Endothelial cell of umbilical vein (primary cell): ENCODE measurements at regions not wholly inside any gene's neighbourhood (a gene's known extent, or its start where the extent isn't known, plus 50 kb on each side); places are given as distances from the start of the nearest gene placed in this dataset.

Experiments used
- EZH2 ChIP-seq: IDR thresholded peaks from 2 replicates; pipeline ENCODE4 v1.6.1; 2012; ENCODE audit warnings: borderline replicate concordance, low read depth, mild to moderate bottlenecking, moderate library complexity, low read length, inconsistent platforms; ENCODE audit not compliant: severe bottlenecking
- FOS ChIP-seq: IDR thresholded peaks from 2 replicates; pipeline ENCODE4 v1.6.1; 2011; ENCODE audit warnings: mild to moderate bottlenecking, low read length, moderate library complexity, borderline replicate concordance; ENCODE audit not compliant: insufficient read depth
- JUN ChIP-seq: IDR thresholded peaks from 2 replicates; pipeline ENCODE4 v1.6.1; 2011; ENCODE audit warnings: borderline replicate concordance, low read depth; ENCODE audit not compliant: insufficient read length, insufficient read depth
- POLR2A ChIP-seq: IDR thresholded peaks from 2 replicates; pipeline ENCODE4 v1.6.1; 2012; ENCODE audit warnings: low read depth, mild to moderate bottlenecking, control low read depth, low read length
- POLR2AphosphoS5 ChIP-seq: IDR thresholded peaks from 2 replicates; pipeline ENCODE4 v1.6.1; 2012; ENCODE audit warnings: low read depth, mild to moderate bottlenecking, control low read depth, low read length, moderate library complexity; ENCODE audit not compliant: insufficient read depth
- TF ChIP-seq, protein P1 (sequence below), 2 donors: IDR thresholded peaks; 1 replicate in 1 of 2; 2 replicates in 1 of 2; pipeline ENCODE4 v1.5.1; 2011; ENCODE audit warnings: low read length in 2 of 2, mild to moderate bottlenecking in 2 of 2, moderate library complexity in 2 of 2, control low read depth in 1 of 2, inconsistent platforms in 1 of 2, low read depth in 1 of 2; ENCODE audit not compliant: insufficient read depth in 1 of 2; ENCODE audit errors: extremely low read depth in 1 of 2
- TF ChIP-seq, protein P2 (sequence below): IDR thresholded peaks from 2 replicates; pipeline ENCODE4 v1.6.1; 2011; ENCODE audit not compliant: insufficient read depth, insufficient read length

DNA sequence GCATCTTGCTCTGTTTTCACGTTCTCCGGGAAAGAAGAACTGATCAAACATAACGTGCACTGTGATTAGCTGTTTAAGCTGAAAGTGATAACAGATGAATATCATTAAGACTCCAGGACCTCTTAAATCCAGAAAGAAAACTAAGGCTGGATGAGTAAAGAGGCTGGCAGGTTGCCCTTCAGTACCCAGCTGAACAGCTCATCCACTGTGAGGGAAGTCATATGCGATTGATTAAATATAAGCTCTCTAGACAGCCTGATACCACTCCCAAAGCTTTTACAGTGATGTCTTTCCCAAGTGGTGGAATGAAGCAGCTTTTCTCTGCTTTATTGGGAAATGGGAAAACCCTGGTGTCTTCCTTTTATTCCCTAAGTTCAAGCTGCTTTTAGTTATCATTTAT, 116.9 kb downstream of the EFNB2 start:
- TF ChIP-seq EZH2 (no peak), POLR2AphosphoS5 (no peak), POLR2A (no peak), FOS (no peak), JUN (no peak)
- TF ChIP-seq, protein P1, sequence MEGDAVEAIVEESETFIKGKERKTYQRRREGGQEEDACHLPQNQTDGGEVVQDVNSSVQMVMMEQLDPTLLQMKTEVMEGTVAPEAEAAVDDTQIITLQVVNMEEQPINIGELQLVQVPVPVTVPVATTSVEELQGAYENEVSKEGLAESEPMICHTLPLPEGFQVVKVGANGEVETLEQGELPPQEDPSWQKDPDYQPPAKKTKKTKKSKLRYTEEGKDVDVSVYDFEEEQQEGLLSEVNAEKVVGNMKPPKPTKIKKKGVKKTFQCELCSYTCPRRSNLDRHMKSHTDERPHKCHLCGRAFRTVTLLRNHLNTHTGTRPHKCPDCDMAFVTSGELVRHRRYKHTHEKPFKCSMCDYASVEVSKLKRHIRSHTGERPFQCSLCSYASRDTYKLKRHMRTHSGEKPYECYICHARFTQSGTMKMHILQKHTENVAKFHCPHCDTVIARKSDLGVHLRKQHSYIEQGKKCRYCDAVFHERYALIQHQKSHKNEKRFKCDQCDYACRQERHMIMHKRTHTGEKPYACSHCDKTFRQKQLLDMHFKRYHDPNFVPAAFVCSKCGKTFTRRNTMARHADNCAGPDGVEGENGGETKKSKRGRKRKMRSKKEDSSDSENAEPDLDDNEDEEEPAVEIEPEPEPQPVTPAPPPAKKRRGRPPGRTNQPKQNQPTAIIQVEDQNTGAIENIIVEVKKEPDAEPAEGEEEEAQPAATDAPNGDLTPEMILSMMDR (IDR thresholded peaks at IDR 0.05; ENCODE audit: extremely low read depth in 1 of 2, insufficient read depth in 1 of 2, low read depth in 1 of 2, low read length in 2 of 2): no peak
- TF ChIP-seq, protein P2, sequence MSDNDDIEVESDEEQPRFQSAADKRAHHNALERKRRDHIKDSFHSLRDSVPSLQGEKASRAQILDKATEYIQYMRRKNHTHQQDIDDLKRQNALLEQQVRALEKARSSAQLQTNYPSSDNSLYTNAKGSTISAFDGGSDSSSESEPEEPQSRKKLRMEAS: no peak
